HAP-1 (cell line): ENCODE measurements at regions not wholly inside any gene's neighbourhood (a gene's known extent, or its start where the extent isn't known, plus 50 kb on each side); places are given as distances from the start of the nearest gene placed in this dataset.
"Not testable (repeated sequence)": the region's sequence is repeated elsewhere in the genome, so short reads cannot be mapped to it uniquely, and the experiment has no call there.

Experiments used
- DNase-seq, 2 experiments: peaks; one replicate each; pipeline ENCODE4 v3.0.0-alpha.2; 2016 to 2020; ENCODE audit warnings: low spot score in 2 of 2
- H3K27me3 ChIP-seq: fragments of 250-450 bp; sonication (Bioruptor Pico); 2 replicates; pipeline ENCODE4 v1.5.1; 2020; ENCODE audit warnings: low read depth, mild to moderate bottlenecking, moderate library complexity
- H3K36me3 ChIP-seq: fragments of 250-450 bp; sonication (Bioruptor Pico); replicated peaks from 2 replicates; pipeline ENCODE4 v1.5.1; 2020; ENCODE audit warnings: mild to moderate bottlenecking
- H3K4me1 ChIP-seq: fragments of 250-450 bp; sonication (Bioruptor Pico); 2 replicates; pipeline ENCODE4 v1.5.1; 2020; ENCODE audit warnings: mild to moderate bottlenecking
- H3K4me3 ChIP-seq: fragments of 250-450 bp; sonication (Bioruptor Pico); 2 replicates; pipeline ENCODE4 v1.5.1; 2020; ENCODE audit warnings: mild to moderate bottlenecking, moderate library complexity
- H3K9me3 ChIP-seq: fragments of 250-450 bp; sonication (Bioruptor Pico); 2 replicates; pipeline ENCODE4 v1.5.1; 2020; ENCODE audit warnings: mild to moderate bottlenecking, moderate library complexity
- in situ Hi-C: fragments of 300-500 bp; cut with MboI; formaldehyde crosslinking; loops from 3 replicates; pipeline ENCODE4 v1.14.3; 2020; ENCODE audit warnings: low sequenced_read_pairs, inconsistent platforms, mixed read lengths

DNA sequence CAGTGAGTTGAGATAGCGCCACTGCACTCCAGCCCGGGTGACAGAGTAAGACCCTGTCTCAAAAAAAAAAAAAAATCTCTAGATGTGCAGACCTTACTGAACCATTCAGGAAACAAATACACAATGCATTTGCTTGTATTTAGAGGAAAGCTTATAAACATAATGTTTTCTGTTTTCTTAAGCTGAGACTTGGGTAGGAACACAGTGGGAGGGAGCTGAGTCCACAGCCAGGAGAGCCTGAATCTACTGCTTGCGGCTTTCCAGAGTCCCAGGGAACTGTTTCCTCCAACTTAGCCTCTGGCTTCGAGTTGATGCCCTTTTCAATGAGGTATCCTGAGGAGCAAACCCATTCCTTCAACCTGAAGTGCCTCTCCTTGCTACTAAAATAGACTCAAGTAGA is 83.0 kb upstream of the PITRM1 start:
- Histone ChIP-seq H3K4me1 (no peaks in the 10 kb centered on the region), H3K27me3 (no peaks in the 10 kb centered on the region; the same call in 1 of the 2 replicates), H3K9me3 (no peaks in the 10 kb centered on the region), H3K36me3 (no peaks in the 10 kb centered on the region), H3K4me3 (no peak overlapping the region)
- in situ Hi-C loops, result no loop called here
- no peak for DNase-seq

- DNase-seq, result no peak
- H3K27me3 ChIP-seq, result no peaks in the 10 kb centered on the region; the same call in 1 of the 2 replicates
- no peaks in the 10 kb centered on the region for H3K9me3 ChIP-seq
- no peaks in the 10 kb centered on the region for H3K4me1 ChIP-seq
- no peaks in the 10 kb centered on the region for H3K36me3 ChIP-seq
- no peak overlapping the region for H3K4me3 ChIP-seq
- in situ Hi-C loops, result no loop called here
Measured at GRCh38 chr10:3255075-3255474, 82.5 kb upstream of the PITRM1 start.

- H3K27me3 ChIP-seq, H3K9me3 ChIP-seq, in situ Hi-C loops, H3K4me3 ChIP-seq, DNase-seq, H3K4me1 ChIP-seq, H3K36me3 ChIP-seq: not testable (repeated sequence)
Measured at GRCh38 chr10:3253974-3254373, 81.4 kb upstream of the PITRM1 start.

- Histone ChIP-seq H3K27me3 (no peaks in the 10 kb centered on the region), H3K36me3 (no peaks in the 10 kb centered on the region), H3K4me1 (no peaks in the 10 kb centered on the region), H3K9me3 (no peaks in the 10 kb centered on the region), H3K4me3 (no peak overlapping the region)
- no peak for DNase-seq
- in situ Hi-C loops, result no loop called here
Measured at GRCh38 chr10:3251172-3251571, 78.6 kb upstream of the PITRM1 start.

DNA sequence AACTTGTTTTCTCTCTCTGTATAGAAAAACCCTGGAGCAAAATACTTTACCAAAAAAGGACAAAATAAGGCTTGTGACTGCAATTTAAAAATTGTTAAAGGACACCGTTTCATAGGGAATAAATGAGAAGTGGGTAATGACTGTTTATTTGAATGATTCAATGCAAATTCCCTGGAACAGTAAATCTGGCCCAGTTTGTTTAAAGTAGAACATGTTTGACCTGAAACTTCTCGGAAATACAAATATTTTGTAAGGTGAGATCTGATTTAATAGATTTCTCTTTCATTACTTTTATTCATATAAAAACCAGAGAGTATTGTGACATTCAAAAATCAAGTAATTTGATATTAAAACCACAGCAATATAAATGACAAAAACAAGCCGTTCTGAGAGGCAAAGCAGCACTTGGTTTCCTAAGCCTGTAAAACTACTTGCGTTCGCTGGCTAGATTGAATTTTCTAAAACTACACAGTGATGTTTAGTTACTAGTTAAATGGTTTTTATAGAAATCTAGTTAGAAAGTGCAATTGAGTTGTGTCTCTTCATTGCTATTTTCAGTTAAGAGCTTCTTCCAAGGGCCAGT is 76.8 kb upstream of the PITRM1 start:
- Histone ChIP-seq H3K9me3 (no peaks in the 10 kb centered on the region), H3K4me1 (no peaks in the 10 kb centered on the region), H3K4me3 (no peak overlapping the region), H3K36me3 (no peaks in the 10 kb centered on the region), H3K27me3 (no peaks in the 10 kb centered on the region)
- no peak for DNase-seq
- in situ Hi-C loops, result no loop called here

- no peak for DNase-seq
- Histone ChIP-seq H3K9me3 (no peaks in the 10 kb centered on the region), H3K4me3 (no peak overlapping the region), H3K36me3 (no peaks in the 10 kb centered on the region), H3K27me3 (no peaks in the 10 kb centered on the region), H3K4me1 (no peaks in the 10 kb centered on the region)
- in situ Hi-C loops, result no loop called here
Measured at GRCh38 chr10:3248526-3249306, 76.1 kb upstream of the PITRM1 start.

DNA sequence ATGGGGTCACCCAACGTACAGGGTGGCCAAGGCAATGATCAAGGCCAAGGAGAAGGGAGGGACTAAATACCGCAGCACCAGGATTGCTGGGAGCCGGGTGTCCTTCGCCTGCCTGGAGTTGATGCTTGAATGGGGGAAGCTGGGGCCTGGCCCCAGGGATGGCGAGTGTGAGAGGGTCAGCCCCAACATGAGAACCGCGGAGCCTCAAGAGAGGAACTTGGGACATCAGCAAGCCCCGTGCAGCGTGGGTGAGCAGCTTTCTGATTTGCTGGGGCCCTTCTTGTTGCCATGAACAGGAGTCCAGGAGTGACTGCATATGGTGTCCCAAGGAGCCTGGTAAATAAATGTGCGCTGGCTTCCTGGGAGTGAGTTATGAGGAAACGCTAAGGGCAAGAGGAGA is 72.8 kb upstream of the PITRM1 start:
- no peaks in the 10 kb centered on the region for H3K9me3 ChIP-seq
- in situ Hi-C loops, result no loop called here
- H3K27me3 ChIP-seq, result no peaks in the 10 kb centered on the region
- H3K4me1 ChIP-seq, result no peaks in the 10 kb centered on the region
- no peak overlapping the region for H3K4me3 ChIP-seq
- H3K36me3 ChIP-seq, result no peaks in the 10 kb centered on the region
- no peak for DNase-seq

GRCh38 chr10:3241967-3242650 is 69.5 kb upstream of the PITRM1 start:
- in situ Hi-C loops, result no loop called here

GRCh38 chr10:3241274-3241921 is 68.8 kb upstream of the PITRM1 start:
- DNase-seq, result no peak
- no peaks in the 10 kb centered on the region for H3K27me3 ChIP-seq
- H3K4me1 ChIP-seq, result no peaks in the 10 kb centered on the region
- H3K36me3 ChIP-seq, result no peaks in the 10 kb centered on the region
- in situ Hi-C loops, result no loop called here
- H3K9me3 ChIP-seq, result no peaks in the 10 kb centered on the region
- no peak overlapping the region for H3K4me3 ChIP-seq

More at GRCh38 chr10:3241967-3242650, 69.5 kb upstream of the PITRM1 start:
- no peak for DNase-seq
- Histone ChIP-seq H3K4me1 (no peaks in the 10 kb centered on the region), H3K27me3 (no peaks in the 10 kb centered on the region), H3K36me3 (no peaks in the 10 kb centered on the region), H3K4me3 (no peak overlapping the region), H3K9me3 (no peaks in the 10 kb centered on the region)

- in situ Hi-C loops, result no loop called here
- Histone ChIP-seq H3K27me3 (no peaks in the 10 kb centered on the region), H3K36me3 (no peaks in the 10 kb centered on the region), H3K9me3 (no peaks in the 10 kb centered on the region), H3K4me3 (no peak overlapping the region), H3K4me1 (no peaks in the 10 kb centered on the region)
- DNase-seq, result no peak
Measured at GRCh38 chr10:3239920-3240894, 67.6 kb upstream of the PITRM1 start.

- in situ Hi-C loops, result no loop called here
- peak; percentile 37 to 77 for DNase-seq
- Histone ChIP-seq H3K4me1 (no peaks in the 10 kb centered on the region), H3K4me3 (no peak overlapping the region), H3K9me3 (no peaks in the 10 kb centered on the region), H3K36me3 (no peaks in the 10 kb centered on the region), H3K27me3 (no peaks in the 10 kb centered on the region)
Measured at GRCh38 chr10:3239066-3239919, 66.7 kb upstream of the PITRM1 start.

GRCh38 chr10:3238115-3238871 is 65.7 kb upstream of the PITRM1 start:
- no peaks in the 10 kb centered on the region for H3K36me3 ChIP-seq
- H3K9me3 ChIP-seq, result no peaks in the 10 kb centered on the region
- no peak overlapping the region for H3K4me3 ChIP-seq
- H3K4me1 ChIP-seq, result no peaks in the 10 kb centered on the region
- in situ Hi-C loops, result no loop called here
- no peak for DNase-seq
- no peaks in the 10 kb centered on the region for H3K27me3 ChIP-seq
